ENCODE measurements at regions not wholly inside any gene's neighbourhood (a gene's known extent, or its start where the extent isn't known, plus 50 kb on each side); places are given as distances from the start of the nearest gene placed in this dataset.

DNA sequence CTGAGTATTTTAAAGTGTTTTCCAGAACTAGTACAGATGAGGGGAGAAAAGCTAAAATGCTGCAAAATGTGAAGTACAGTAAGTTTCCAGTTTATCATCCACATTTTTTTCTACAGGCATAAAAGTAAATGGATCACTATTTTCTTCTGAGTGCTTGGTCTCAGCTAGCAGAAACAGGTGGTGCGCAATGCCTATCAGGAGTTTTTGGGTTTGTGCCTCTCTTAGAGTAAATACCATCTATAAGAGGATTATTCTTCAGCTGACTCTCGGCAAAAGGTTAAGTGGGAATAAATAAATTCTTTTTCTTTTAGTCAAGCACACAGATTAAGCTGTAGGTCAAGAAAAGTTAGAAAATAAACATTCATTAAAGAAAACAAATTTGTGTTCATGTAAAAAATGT lies 1027.7 kb downstream of the PLOD2 start:
- Mint-ChIP-seq H3K27me3 (ENCODE audit: insufficient read depth, low read depth, poor library complexity) (no peaks in the 10 kb centered on the region), H3K9me3 (no peaks in the 10 kb centered on the region), H3K36me3 (ENCODE audit: low read depth) (no peaks in the 10 kb centered on the region), H3K4me3 (no peak overlapping the region), H3K4me1 (peaks cover 6% of the 10 kb centered on the region; the same call in 2 of the 3 replicates), H3K27ac (no peak overlapping the region)
- H3K36me3 ChIP-seq (ENCODE audit: insufficient read depth), result no peaks in the 10 kb centered on the region
- no peaks in the 10 kb centered on the region for H3K27me3 ChIP-seq (ENCODE audit: insufficient read depth)
- TF ChIP-seq ZNF331 (CRISPR knock-in tag; IDR thresholded peaks at IDR 0.05; ENCODE audit: low read depth) (no peak), CREB1 (CRISPR knock-in tag; IDR thresholded peaks at IDR 0.05; ENCODE audit: low read depth) (no peak), EZH2 (IDR thresholded peaks at IDR 0.05; ENCODE audit: low read depth, unreplicated experiment) (no peak), ZNF114 (CRISPR knock-in tag; IDR thresholded peaks at IDR 0.05) (no peak), CTCF (conservative IDR thresholded peaks at IDR 0.05; ENCODE audit: low read depth in 2 of 2) (no peak), EZH2phosphoT487 (IDR thresholded peaks at IDR 0.05; ENCODE audit: unreplicated experiment) (no peak), ZNF462 (CRISPR knock-in tag; IDR thresholded peaks at IDR 0.05) (no peak), NANOG (IDR thresholded peaks at IDR 0.05; ENCODE audit: borderline replicate concordance) (no peak), POLR2AphosphoS5 (IDR thresholded peaks at IDR 0.05; ENCODE audit: low read depth) (no peak), STAT1 (IDR thresholded peaks at IDR 0.05; ENCODE audit: unreplicated experiment) (no peak)
- TF ChIP-seq, protein P1, sequence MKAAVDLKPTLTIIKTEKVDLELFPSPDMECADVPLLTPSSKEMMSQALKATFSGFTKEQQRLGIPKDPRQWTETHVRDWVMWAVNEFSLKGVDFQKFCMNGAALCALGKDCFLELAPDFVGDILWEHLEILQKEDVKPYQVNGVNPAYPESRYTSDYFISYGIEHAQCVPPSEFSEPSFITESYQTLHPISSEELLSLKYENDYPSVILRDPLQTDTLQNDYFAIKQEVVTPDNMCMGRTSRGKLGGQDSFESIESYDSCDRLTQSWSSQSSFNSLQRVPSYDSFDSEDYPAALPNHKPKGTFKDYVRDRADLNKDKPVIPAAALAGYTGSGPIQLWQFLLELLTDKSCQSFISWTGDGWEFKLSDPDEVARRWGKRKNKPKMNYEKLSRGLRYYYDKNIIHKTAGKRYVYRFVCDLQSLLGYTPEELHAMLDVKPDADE (IDR thresholded peaks at IDR 0.05), result no peak
- ATAC-seq (no peak), DNase-seq (ENCODE audit: low spot score) (no peak)
- H3K27ac ChIP-seq (ENCODE audit: low read depth), result no peak overlapping the region
- no peaks in the 10 kb centered on the region for H3F3A ChIP-seq (replicated peaks; ENCODE audit: low read depth)
- H3K4me3 ChIP-seq, result no peak overlapping the region
- no peaks in the 10 kb centered on the region for H4K20me1 ChIP-seq (replicated peaks; ENCODE audit: insufficient read depth)
- H3K4me1 ChIP-seq (ENCODE audit: insufficient read depth), result peaks cover 10% of the 10 kb centered on the region; the same call in 1 of the 2 replicates
- H3K79me2 ChIP-seq (replicated peaks; ENCODE audit: insufficient read depth), result no peaks in the 10 kb centered on the region
- H3K4me2 ChIP-seq, result no peak overlapping the region
- no peak overlapping the region for H2AFZ ChIP-seq
- H3K9me2 ChIP-seq (ENCODE audit: insufficient read depth), result no peaks in the 10 kb centered on the region
